HUES64 (cell line): ENCODE measurements at regions not wholly inside any gene's neighbourhood (a gene's known extent, or its start where the extent isn't known, plus 50 kb on each side); places are given as distances from the start of the nearest gene placed in this dataset.

Source experiments
- H3K27ac ChIP-seq: 2 replicates; pipeline ENCODE4 v1.7.0; 2013; ENCODE audit warnings: low read depth, low read length, inconsistent platforms
- H3K27me3 ChIP-seq: 2 replicates; pipeline ENCODE4 v1.6.1; 2013; ENCODE audit warnings: mild to moderate bottlenecking, low read length; ENCODE audit not compliant: insufficient read depth
- H3K36me3 ChIP-seq: 2 replicates; pipeline ENCODE4 v1.6.1; 2013; ENCODE audit warnings: mild to moderate bottlenecking, low read length; ENCODE audit not compliant: insufficient read depth
- H3K4me1 ChIP-seq: 2 replicates; pipeline ENCODE4 v1.6.1; 2013; ENCODE audit warnings: mild to moderate bottlenecking, low read length, moderate library complexity; ENCODE audit not compliant: insufficient read depth
- H3K4me3 ChIP-seq: 2 replicates; pipeline ENCODE4 v1.5.1; 2013; ENCODE audit warnings: mild to moderate bottlenecking, low read length, moderate library complexity
- H3K9ac ChIP-seq: 2 replicates; pipeline ENCODE4 v1.6.1; 2013; ENCODE audit warnings: mild to moderate bottlenecking, low read depth, low read length
- H3K9me3 ChIP-seq: 2 replicates; pipeline ENCODE4 v1.6.1; 2013; ENCODE audit warnings: low read depth, low read length; ENCODE audit not compliant: insufficient read depth
- WGBS: fragments of 150-250, 120-280 bp; methylation state at CpG from one replicate; pipeline ENCODE4 v1.1.7; 2013; ENCODE audit warnings: missing lambda C conversion rate; 5-methylcytosine and 5-hydroxymethylcytosine counted together

GRCh38 chr4:183763990-183764754 lies 105.1 kb downstream of the TRAPPC11 start:
- WGBS, result 96% methylated on average over 11 of the region's 11 CpGs
- no peak overlapping the region for H3K27ac ChIP-seq
- no peaks in the 10 kb centered on the region for H3K36me3 ChIP-seq
- H3K4me3 ChIP-seq, result no peak overlapping the region
- no peaks in the 10 kb centered on the region for H3K27me3 ChIP-seq
- H3K9me3 ChIP-seq, result no peaks in the 10 kb centered on the region
- H3K4me1 ChIP-seq, result no peaks in the 10 kb centered on the region
- no peak overlapping the region for H3K9ac ChIP-seq

- 73% methylated on average over 18 of the region's 18 CpGs for WGBS
- Histone ChIP-seq H3K27me3 (no peaks in the 10 kb centered on the region), H3K9me3 (no peaks in the 10 kb centered on the region)
These were observed 106.3 kb downstream of the TRAPPC11 start for GRCh38 chr4:183765251-183765911.

GRCh38 chr4:183766140-183766539 lies 107.0 kb downstream of the TRAPPC11 start:
- no peaks in the 10 kb centered on the region for H3K9me3 ChIP-seq
- no peak overlapping the region for H3K4me3 ChIP-seq
- H3K4me1 ChIP-seq, result peaks cover 3% of the 10 kb centered on the region; the same call in 1 of the 2 replicates
- 96% methylated on average over 12 of the region's 12 CpGs for WGBS
- H3K27ac ChIP-seq, result no peak overlapping the region
- no peak overlapping the region for H3K9ac ChIP-seq
- H3K27me3 ChIP-seq, result no peaks in the 10 kb centered on the region
- H3K36me3 ChIP-seq, result no peaks in the 10 kb centered on the region

More at GRCh38 chr4:183765251-183765911, 106.3 kb downstream of the TRAPPC11 start:
- H3K4me1 ChIP-seq, result no peaks in the 10 kb centered on the region
- H3K4me3 ChIP-seq, result no peak overlapping the region
- no peaks in the 10 kb centered on the region for H3K36me3 ChIP-seq
- H3K27ac ChIP-seq, result no peak overlapping the region
- H3K9ac ChIP-seq, result no peak overlapping the region

- no peak overlapping the region for H3K4me3 ChIP-seq
- H3K36me3 ChIP-seq, result no peaks in the 10 kb centered on the region
- peaks cover 5% of the 10 kb centered on the region; the same call in 1 of the 2 replicates for H3K9me3 ChIP-seq
- no peak overlapping the region for H3K27ac ChIP-seq
- peaks cover 16% of the 10 kb centered on the region for H3K4me1 ChIP-seq
- no peak overlapping the region for H3K9ac ChIP-seq
- 81% methylated on average over 7 of the region's 7 CpGs for WGBS
- no peaks in the 10 kb centered on the region for H3K27me3 ChIP-seq
These were observed 111.8 kb downstream of the TRAPPC11 start for GRCh38 chr4:183770906-183771305.

GRCh38 chr4:183772361-183772760 lies 113.3 kb downstream of the TRAPPC11 start:
- Histone ChIP-seq H3K27ac (no peak overlapping the region), H3K27me3 (no peaks in the 10 kb centered on the region), H3K4me1 (peaks cover 16% of the 10 kb centered on the region), H3K4me3 (no peak overlapping the region), H3K36me3 (no peaks in the 10 kb centered on the region), H3K9me3 (peaks cover 5% of the 10 kb centered on the region; the same call in 1 of the 2 replicates), H3K9ac (no peak overlapping the region)
- 95% methylated on average over 1 of the region's 1 CpG for WGBS

GRCh38 chr4:183773790-183774189 lies 114.7 kb downstream of the TRAPPC11 start:
- peaks cover 16% of the 10 kb centered on the region for H3K4me1 ChIP-seq
- H3K9ac ChIP-seq, result peak overlapping the region; percentile 16; the same call in 1 of the 2 replicates
- H3K27ac ChIP-seq, result peak overlapping the region; percentile 79; the same call in 1 of the 2 replicates
- H3K36me3 ChIP-seq, result no peaks in the 10 kb centered on the region
- peaks cover 5% of the 10 kb centered on the region; the same call in 1 of the 2 replicates for H3K9me3 ChIP-seq
- WGBS, result 51% methylated on average over 4 of the region's 5 CpGs
- no peaks in the 10 kb centered on the region for H3K27me3 ChIP-seq
- no peak overlapping the region for H3K4me3 ChIP-seq

GRCh38 chr4:183783306-183783705 lies 121.8 kb upstream of the STOX2 start:
- H3K27me3 ChIP-seq, result no peaks in the 10 kb centered on the region
- H3K4me3 ChIP-seq, result no peak overlapping the region
- 93% methylated on average over 3 of the region's 4 CpGs for WGBS
- H3K9ac ChIP-seq, result no peak overlapping the region
- no peaks in the 10 kb centered on the region for H3K9me3 ChIP-seq
- no peak overlapping the region for H3K27ac ChIP-seq
- H3K4me1 ChIP-seq, result peaks cover 9% of the 10 kb centered on the region
- H3K36me3 ChIP-seq, result no peaks in the 10 kb centered on the region

- H3K36me3 ChIP-seq, result no peaks in the 10 kb centered on the region
- no peak overlapping the region for H3K27ac ChIP-seq
- H3K9me3 ChIP-seq, result no peaks in the 10 kb centered on the region
- 69% methylated on average over 6 of the region's 6 CpGs for WGBS
- peaks cover 9% of the 10 kb centered on the region for H3K4me1 ChIP-seq
- no peaks in the 10 kb centered on the region for H3K27me3 ChIP-seq
- no peak overlapping the region for H3K4me3 ChIP-seq
- H3K9ac ChIP-seq, result no peak overlapping the region
These were observed 121.0 kb upstream of the STOX2 start for GRCh38 chr4:183783991-183784553.

- no peaks in the 10 kb centered on the region for H3K27me3 ChIP-seq
- peaks cover 9% of the 10 kb centered on the region for H3K4me1 ChIP-seq
- WGBS, result 60% methylated on average over 3 of the region's 3 CpGs
- H3K9ac ChIP-seq, result no peak overlapping the region
- H3K36me3 ChIP-seq, result no peaks in the 10 kb centered on the region
- no peak overlapping the region for H3K27ac ChIP-seq
- H3K9me3 ChIP-seq, result no peaks in the 10 kb centered on the region; the same call in 1 of the 2 replicates
- no peak overlapping the region for H3K4me3 ChIP-seq
These were observed 116.7 kb upstream of the STOX2 start for GRCh38 chr4:183788308-183788905.

- 93% methylated on average over 3 of the region's 3 CpGs for WGBS
- H3K36me3 ChIP-seq, result no peaks in the 10 kb centered on the region
- no peak overlapping the region for H3K4me3 ChIP-seq
- H3K9me3 ChIP-seq, result peaks cover 8% of the 10 kb centered on the region; the same call in 1 of the 2 replicates
- H3K27me3 ChIP-seq, result no peaks in the 10 kb centered on the region
- no peak overlapping the region for H3K9ac ChIP-seq
- H3K4me1 ChIP-seq, result no peaks in the 10 kb centered on the region
- H3K27ac ChIP-seq, result no peak overlapping the region
These were observed 115.5 kb upstream of the STOX2 start for GRCh38 chr4:183789657-183790056.

GRCh38 chr4:183790661-183791060 lies 114.4 kb upstream of the STOX2 start:
- H3K36me3 ChIP-seq, result no peaks in the 10 kb centered on the region
- H3K4me1 ChIP-seq, result no peaks in the 10 kb centered on the region
- H3K27me3 ChIP-seq, result peaks cover 3% of the 10 kb centered on the region
- 93% methylated on average over 4 of the region's 4 CpGs for WGBS
- peaks cover 13% of the 10 kb centered on the region; the same call in 1 of the 2 replicates for H3K9me3 ChIP-seq
- no peak overlapping the region for H3K4me3 ChIP-seq
- no peak overlapping the region for H3K9ac ChIP-seq
- no peak overlapping the region for H3K27ac ChIP-seq
